ENCODE measurements at regions not wholly inside any gene's neighbourhood (a gene's known extent, or its start where the extent isn't known, plus 50 kb on each side); places are given as distances from the start of the nearest gene placed in this dataset.

DNA sequence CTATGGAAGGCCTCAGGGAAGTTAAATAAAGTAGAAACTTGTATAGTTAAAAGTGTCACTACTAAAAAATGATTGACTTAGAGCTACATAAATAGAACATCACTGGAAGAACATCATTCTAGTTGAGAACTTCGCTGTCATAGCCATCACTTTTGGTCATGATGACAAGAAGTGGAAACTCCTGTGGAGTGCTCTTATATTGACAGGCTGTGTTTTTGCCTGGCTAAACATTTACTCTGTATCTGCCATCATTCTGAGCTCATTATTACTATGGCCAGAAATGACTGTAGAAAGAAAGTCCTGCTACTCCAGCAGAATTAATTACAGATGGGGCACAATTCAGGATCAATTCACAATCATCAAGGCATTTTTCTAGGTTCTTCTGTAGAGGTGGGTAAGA lies 165.1 kb upstream of the GOLIM4 start:
- CTCF ChIA-PET, result interaction anchor here (0.7 to 1.3 kb wide), 3 partner anchors 9 to 220 kb away, joined by 3 read pairs; no protein-coding TSS in a partner anchor
- no peaks in the 10 kb centered on the region for H3K9me3 Mint-ChIP-seq (ENCODE audit: unreplicated experiment)
- BruUV-seq (replicated peaks), result no TSS peak

DNA sequence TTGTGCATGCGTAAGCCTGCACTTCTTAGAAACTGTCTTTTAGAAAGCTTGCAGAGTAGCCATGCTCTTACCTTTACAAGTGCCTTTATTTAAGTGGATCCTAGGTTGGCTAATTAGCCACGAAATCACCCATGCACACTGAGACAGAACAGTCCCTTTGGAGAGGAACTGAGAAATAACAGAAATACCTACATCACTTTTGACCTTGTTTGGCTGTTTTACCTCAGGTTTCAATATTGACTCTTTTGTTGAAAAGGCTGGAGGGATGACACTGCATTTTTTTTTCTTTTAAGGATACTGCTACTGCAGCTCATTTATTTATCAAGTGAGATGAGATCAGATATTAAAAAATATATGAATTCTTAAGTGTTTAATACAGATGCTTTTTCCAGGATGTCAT lies 155.6 kb upstream of the GOLIM4 start:
- H3K4me3 Mint-ChIP-seq (ENCODE audit: unreplicated experiment), result no peak overlapping the region
- BruUV-seq (replicated peaks), result no TSS peak
- intact Hi-C loops (cut with micrococcal nuclease), result no loop called here
- DNase-seq (ENCODE audit: unreplicated experiment), result no peak
- POLR2A ChIA-PET, result no interaction called here
- CTCF ChIA-PET, result interaction anchor here (0.6 kb wide), 1 partner anchor 596 kb away, joined by 3 read pairs; no protein-coding TSS in a partner anchor
- no peaks in the 10 kb centered on the region for H3K9me3 Mint-ChIP-seq (ENCODE audit: unreplicated experiment)
- H3K36me3 Mint-ChIP-seq (ENCODE audit: insufficient read depth, unreplicated experiment), result no peaks in the 10 kb centered on the region
- no peak overlapping the region for H3K27ac Mint-ChIP-seq (ENCODE audit: low read depth, unreplicated experiment)
- H3K4me1 Mint-ChIP-seq (ENCODE audit: insufficient read depth, unreplicated experiment), result peaks cover 7% of the 10 kb centered on the region
- H3K27me3 Mint-ChIP-seq (ENCODE audit: insufficient read depth, unreplicated experiment), result peaks cover 75% of the 10 kb centered on the region
- TF ChIP-seq, protein P1, sequence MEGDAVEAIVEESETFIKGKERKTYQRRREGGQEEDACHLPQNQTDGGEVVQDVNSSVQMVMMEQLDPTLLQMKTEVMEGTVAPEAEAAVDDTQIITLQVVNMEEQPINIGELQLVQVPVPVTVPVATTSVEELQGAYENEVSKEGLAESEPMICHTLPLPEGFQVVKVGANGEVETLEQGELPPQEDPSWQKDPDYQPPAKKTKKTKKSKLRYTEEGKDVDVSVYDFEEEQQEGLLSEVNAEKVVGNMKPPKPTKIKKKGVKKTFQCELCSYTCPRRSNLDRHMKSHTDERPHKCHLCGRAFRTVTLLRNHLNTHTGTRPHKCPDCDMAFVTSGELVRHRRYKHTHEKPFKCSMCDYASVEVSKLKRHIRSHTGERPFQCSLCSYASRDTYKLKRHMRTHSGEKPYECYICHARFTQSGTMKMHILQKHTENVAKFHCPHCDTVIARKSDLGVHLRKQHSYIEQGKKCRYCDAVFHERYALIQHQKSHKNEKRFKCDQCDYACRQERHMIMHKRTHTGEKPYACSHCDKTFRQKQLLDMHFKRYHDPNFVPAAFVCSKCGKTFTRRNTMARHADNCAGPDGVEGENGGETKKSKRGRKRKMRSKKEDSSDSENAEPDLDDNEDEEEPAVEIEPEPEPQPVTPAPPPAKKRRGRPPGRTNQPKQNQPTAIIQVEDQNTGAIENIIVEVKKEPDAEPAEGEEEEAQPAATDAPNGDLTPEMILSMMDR (IDR thresholded peaks at IDR 0.05; ENCODE audit: unreplicated experiment), result no peak

More for the DNA sequence above, 165.1 kb upstream of the GOLIM4 start:
- H3K4me1 Mint-ChIP-seq (ENCODE audit: insufficient read depth, unreplicated experiment), result no peaks in the 10 kb centered on the region
- no peak for DNase-seq (ENCODE audit: unreplicated experiment)
- intact Hi-C loops (cut with micrococcal nuclease), result no loop called here
- H3K27ac Mint-ChIP-seq (ENCODE audit: low read depth, unreplicated experiment), result no peak overlapping the region
- TF ChIP-seq, protein P1 (IDR thresholded peaks at IDR 0.05; ENCODE audit: unreplicated experiment), result no peak
- H3K36me3 Mint-ChIP-seq (ENCODE audit: insufficient read depth, unreplicated experiment), result no peaks in the 10 kb centered on the region
- H3K4me3 Mint-ChIP-seq (ENCODE audit: unreplicated experiment), result no peak overlapping the region
- POLR2A ChIA-PET, result no interaction called here
- peaks cover 70% of the 10 kb centered on the region for H3K27me3 Mint-ChIP-seq (ENCODE audit: insufficient read depth, unreplicated experiment)

GRCh38 chr3:168250415-168250861 lies 154.7 kb upstream of the GOLIM4 start:
- Mint-ChIP-seq H3K4me1 (ENCODE audit: insufficient read depth, unreplicated experiment) (peaks cover 7% of the 10 kb centered on the region), H3K4me3 (ENCODE audit: unreplicated experiment) (no peak overlapping the region), H3K36me3 (ENCODE audit: insufficient read depth, unreplicated experiment) (no peaks in the 10 kb centered on the region), H3K9me3 (ENCODE audit: unreplicated experiment) (no peaks in the 10 kb centered on the region), H3K27ac (ENCODE audit: low read depth, unreplicated experiment) (no peak overlapping the region), H3K27me3 (ENCODE audit: insufficient read depth, unreplicated experiment) (peaks cover 80% of the 10 kb centered on the region)
- ChIA-PET POLR2A (no interaction called here), CTCF (interaction anchor here (0.8 to 1.0 kb wide), 2 partner anchors 27 to 468 kb away, joined by 3 read pairs; no protein-coding TSS in a partner anchor)
- intact Hi-C loops (cut with micrococcal nuclease), result no loop called here
- BruUV-seq (replicated peaks), result no TSS peak
- TF ChIP-seq, protein P1 (IDR thresholded peaks at IDR 0.05; ENCODE audit: unreplicated experiment), result no peak
- DNase-seq (ENCODE audit: unreplicated experiment), result no peak

GRCh38 chr3:168249550-168250414 lies 154.1 kb upstream of the GOLIM4 start:
- H3K27ac Mint-ChIP-seq (ENCODE audit: low read depth, unreplicated experiment), result no peak overlapping the region
- ChIA-PET CTCF (interaction anchor here (0.7 to 1.0 kb wide), 3 partner anchors 27 to 1559 kb away, joined by 3 read pairs; no protein-coding TSS in a partner anchor), POLR2A (no interaction called here)
- BruUV-seq (replicated peaks), result no TSS peak
- H3K4me3 Mint-ChIP-seq (ENCODE audit: unreplicated experiment), result peak overlapping the region; percentile 69
- peaks cover 7% of the 10 kb centered on the region for H3K4me1 Mint-ChIP-seq (ENCODE audit: insufficient read depth, unreplicated experiment)
- peak; percentile 43 for DNase-seq (ENCODE audit: unreplicated experiment)
- no peaks in the 10 kb centered on the region for H3K9me3 Mint-ChIP-seq (ENCODE audit: unreplicated experiment)
- H3K27me3 Mint-ChIP-seq (ENCODE audit: insufficient read depth, unreplicated experiment), result peaks cover 87% of the 10 kb centered on the region
- TF ChIP-seq, protein P1 (IDR thresholded peaks at IDR 0.05; ENCODE audit: unreplicated experiment), result no peak
- H3K36me3 Mint-ChIP-seq (ENCODE audit: insufficient read depth, unreplicated experiment), result no peaks in the 10 kb centered on the region
- intact Hi-C loops (cut with micrococcal nuclease), result no loop called here
